A549 (cell line): ENCODE measurements at regions not wholly inside any gene's neighbourhood (a gene's known extent, or its start where the extent isn't known, plus 50 kb on each side); places are given as distances from the start of the nearest gene placed in this dataset.

Experiments
- ATAC-seq, 2 experiments: fragments of 200-7000 bp in 1 of 2; fragments of >200 bp in 1 of 2; cut with Nextera tagmentation in 1 of 2; cut with Tn5 transposase in 1 of 2; 3 replicates each; pipeline versions ENCODE4 v1.8.0 to v1.9.1; 2018 to 2020; ENCODE audit warnings: mild to moderate bottlenecking in 1 of 2, moderate library complexity in 1 of 2
- CTCF ChIA-PET: fragments of 300-600 bp; sonication (Branson Sonifier 250); formaldehyde crosslinking; extraction: SDS; loops from one replicate; lab custom pipeline; 2021; ENCODE audit warnings: antibody characterized with exemption, inconsistent platforms; lab: Yijun Ruan, JAX
- POLR2A ChIA-PET: fragments of 350-600 bp; formaldehyde crosslinking; extraction: SDS; loops from one replicate; lab custom pipeline; 2021; ENCODE audit warnings: antibody characterized with exemption, inconsistent platforms; lab: Yijun Ruan, JAX
- DNase-seq, 2 experiments: peaks; one replicate each; pipeline versions ENCODE4 v3.0.0 to v3.0.0-alpha.2; 2011 to 2016; ENCODE audit warnings: low read depth in 1 of 2, low spot score in 1 of 2
- FAIRE-seq: peaks from 2 replicates; lab custom pipeline; 2011; peaks lifted over from hg19 to GRCh38; lab: Jason Lieb, UNC
- H3K27ac ChIP-seq, 2 experiments: fragments of >200 bp; sonication (Bioruptor Twin); formaldehyde crosslinking; 3 replicates each; pipeline ENCODE4 v1.5.1; 2016 to 2017
- H3K4me1 ChIP-seq: fragments of >200 bp; sonication (Bioruptor Twin); formaldehyde crosslinking; 3 replicates; pipeline ENCODE4 v1.6.1; 2016
- H3K4me2 ChIP-seq: fragments of >200 bp; sonication (Bioruptor Twin); formaldehyde crosslinking; 3 replicates; pipeline ENCODE4 v1.6.1; 2016
- H3K4me3 ChIP-seq: fragments of >200 bp; sonication (Bioruptor Twin); formaldehyde crosslinking; 3 replicates; pipeline ENCODE4 v1.5.1; 2016
- H3K9me3 ChIP-seq: fragments of >200 bp; sonication (Bioruptor Twin); formaldehyde crosslinking; 3 replicates; pipeline ENCODE4 v1.6.1; 2016
- CBX2 ChIP-seq: fragments of 200-600 bp; sonication (generic); IDR thresholded peaks from 2 replicates; pipeline ENCODE4 v1.6.1; 2016; ENCODE audit warnings: low read depth, mild to moderate bottlenecking, borderline replicate concordance
- CEBPB ChIP-seq, 2 experiments: fragments of >200 bp in 1 of 2; sonication (Bioruptor Twin) in 1 of 2; formaldehyde crosslinking in 1 of 2; IDR thresholded peaks; 2 replicates each; pipeline ENCODE4 v1.6.1; 2012 to 2016
- CHD4 ChIP-seq: fragments of 200-600 bp; sonication (generic); IDR thresholded peaks from 2 replicates; pipeline ENCODE4 v1.6.1; 2016; ENCODE audit warnings: antibody characterized with exemption, mild to moderate bottlenecking, borderline replicate concordance
- EHMT2 ChIP-seq: fragments of 200-600 bp; sonication (generic); IDR thresholded peaks from 2 replicates; pipeline ENCODE4 v1.6.1; 2016; ENCODE audit warnings: antibody characterized with exemption, low read depth, mild to moderate bottlenecking, moderate library complexity
- EP300 ChIP-seq, 2 experiments: fragments of >200 bp; sonication (Bioruptor Twin); formaldehyde crosslinking; IDR thresholded peaks; 2 replicates in 1 of 2; 3 replicates in 1 of 2; pipeline ENCODE4 v1.6.1; 2016 to 2017
- JUN ChIP-seq, 2 experiments: fragments of >200 bp; sonication (Bioruptor Twin); formaldehyde crosslinking; IDR thresholded peaks; 2 replicates in 1 of 2; 3 replicates in 1 of 2; pipeline ENCODE4 v1.6.1; 2016 to 2017
- MAFK ChIP-seq: fragments of 450-650 bp; IDR thresholded peaks from 2 replicates; pipeline ENCODE4 v1.6.1; 2014; ENCODE audit not compliant: partially characterized antibody
- MYC ChIP-seq: IDR thresholded peaks from 2 replicates; pipeline ENCODE4 v1.6.1; 2012; ENCODE audit warnings: mild to moderate bottlenecking, inconsistent platforms, low read length, improper control_type of control experiment, borderline replicate concordance
- NFE2L2 ChIP-seq: fragments of 150-350 bp; conservative IDR thresholded peaks from 2 replicates; pipeline ENCODE4 v1.6.1; 2014; ENCODE audit warnings: low read length
- RFX5 ChIP-seq: fragments of 450-650 bp; IDR thresholded peaks from 2 replicates; pipeline ENCODE4 v1.7.1; 2014; ENCODE audit warnings: antibody characterized with exemption, mild to moderate bottlenecking, moderate library complexity
- RNF2 ChIP-seq: fragments of 200-600 bp; sonication (generic); IDR thresholded peaks from 2 replicates; pipeline ENCODE4 v1.6.1; 2016; ENCODE audit warnings: low read depth, mild to moderate bottlenecking, antibody characterized with exemption, moderate library complexity, borderline replicate concordance
- ZNF302 ChIP-seq: fragments of 250-450 bp; sonication (Bioruptor Pico); IDR thresholded peaks from 2 replicates; pipeline ENCODE4 v1.9.0; 2021; ENCODE audit warnings: inconsistent platforms, mild to moderate bottlenecking, moderate library complexity
- WGBS: methylation state at CpG from one replicate; pipeline ENCODE4 v1.1.6; 2017; ENCODE audit errors: missing lambda C conversion rate; 5-methylcytosine and 5-hydroxymethylcytosine counted together
- TF ChIP-seq, protein P1 (sequence below): fragments of >200 bp; sonication (Bioruptor Twin); formaldehyde crosslinking; IDR thresholded peaks from 2 replicates; pipeline ENCODE4 v1.6.1; 2016
- TF ChIP-seq, protein P2 (sequence below): fragments of >200 bp; sonication (Bioruptor Twin); formaldehyde crosslinking; IDR thresholded peaks from 3 replicates; pipeline ENCODE4 v1.5.1; 2016
- TF ChIP-seq, protein P3 (sequence below): fragments of >200 bp; sonication (Bioruptor Twin); formaldehyde crosslinking; IDR thresholded peaks from 3 replicates; pipeline ENCODE4 v1.6.1; 2016
- TF ChIP-seq, protein P4 (sequence below): fragments of 250-450 bp; sonication (Bioruptor Pico); IDR thresholded peaks from 2 replicates; pipeline ENCODE4 v1.5.0; 2021; ENCODE audit warnings: mild to moderate bottlenecking, moderate library complexity, borderline replicate concordance
- TF ChIP-seq, protein P5 (sequence below): fragments of 250-450 bp; sonication (Bioruptor Pico); IDR thresholded peaks from 2 replicates; pipeline ENCODE4 v1.5.0; 2020; ENCODE audit warnings: low read depth, mild to moderate bottlenecking, moderate library complexity
- TF ChIP-seq, protein P6 (sequence below): fragments of 200-600 bp; sonication (generic); IDR thresholded peaks from 2 replicates; pipeline ENCODE4 v1.6.1; 2016; ENCODE audit warnings: antibody characterized with exemption, mild to moderate bottlenecking, moderate library complexity
- TF ChIP-seq, protein P7 (sequence below): fragments of 150-350 bp; IDR thresholded peaks from 2 replicates; pipeline ENCODE4 v1.6.1; 2014; ENCODE audit warnings: low read depth, mild to moderate bottlenecking, low read length

DNA sequence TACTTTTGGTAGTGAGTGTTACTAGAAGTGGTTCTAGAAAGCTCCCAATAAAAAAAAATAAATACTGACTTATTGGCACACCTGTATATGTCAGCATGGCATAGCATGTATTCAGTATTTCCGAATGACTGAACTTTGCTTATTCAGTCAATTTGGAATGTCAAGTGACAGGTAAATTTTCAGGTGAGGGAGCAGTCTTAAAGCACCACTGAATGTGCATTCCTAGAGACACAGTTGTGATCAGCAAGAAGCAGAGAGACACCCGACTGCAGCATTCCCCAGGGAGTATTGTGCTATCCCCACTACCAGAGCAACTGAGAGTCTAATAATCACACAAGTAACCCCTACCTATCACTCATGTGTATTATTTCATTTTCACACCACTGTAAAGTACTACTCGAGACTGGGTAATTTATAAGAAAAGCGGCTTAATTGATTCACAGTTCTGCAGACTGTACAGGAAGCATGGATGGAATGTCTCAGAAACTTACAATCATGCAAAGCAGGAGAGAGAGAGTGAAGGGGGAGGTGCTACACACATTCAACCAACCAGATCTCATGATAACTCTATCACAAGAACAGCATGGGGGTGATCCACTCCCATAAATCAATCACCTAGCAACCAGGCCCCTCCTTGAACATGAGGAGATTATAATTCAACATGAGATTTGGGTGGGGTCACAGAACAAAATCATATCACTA lies 201.5 kb downstream of the TBX15 start (continued):
- TF ChIP-seq EHMT2 (no peak), EP300 (IDR thresholded peaks at IDR 0.05) (no peak), CHD4 (no peak)
- TF ChIP-seq, protein P1, sequence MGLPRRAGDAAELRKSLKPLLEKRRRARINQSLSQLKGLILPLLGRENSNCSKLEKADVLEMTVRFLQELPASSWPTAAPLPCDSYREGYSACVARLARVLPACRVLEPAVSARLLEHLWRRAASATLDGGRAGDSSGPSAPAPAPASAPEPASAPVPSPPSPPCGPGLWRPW: no peak
- TF ChIP-seq, protein P2, sequence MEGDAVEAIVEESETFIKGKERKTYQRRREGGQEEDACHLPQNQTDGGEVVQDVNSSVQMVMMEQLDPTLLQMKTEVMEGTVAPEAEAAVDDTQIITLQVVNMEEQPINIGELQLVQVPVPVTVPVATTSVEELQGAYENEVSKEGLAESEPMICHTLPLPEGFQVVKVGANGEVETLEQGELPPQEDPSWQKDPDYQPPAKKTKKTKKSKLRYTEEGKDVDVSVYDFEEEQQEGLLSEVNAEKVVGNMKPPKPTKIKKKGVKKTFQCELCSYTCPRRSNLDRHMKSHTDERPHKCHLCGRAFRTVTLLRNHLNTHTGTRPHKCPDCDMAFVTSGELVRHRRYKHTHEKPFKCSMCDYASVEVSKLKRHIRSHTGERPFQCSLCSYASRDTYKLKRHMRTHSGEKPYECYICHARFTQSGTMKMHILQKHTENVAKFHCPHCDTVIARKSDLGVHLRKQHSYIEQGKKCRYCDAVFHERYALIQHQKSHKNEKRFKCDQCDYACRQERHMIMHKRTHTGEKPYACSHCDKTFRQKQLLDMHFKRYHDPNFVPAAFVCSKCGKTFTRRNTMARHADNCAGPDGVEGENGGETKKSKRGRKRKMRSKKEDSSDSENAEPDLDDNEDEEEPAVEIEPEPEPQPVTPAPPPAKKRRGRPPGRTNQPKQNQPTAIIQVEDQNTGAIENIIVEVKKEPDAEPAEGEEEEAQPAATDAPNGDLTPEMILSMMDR: no peak

DNA sequence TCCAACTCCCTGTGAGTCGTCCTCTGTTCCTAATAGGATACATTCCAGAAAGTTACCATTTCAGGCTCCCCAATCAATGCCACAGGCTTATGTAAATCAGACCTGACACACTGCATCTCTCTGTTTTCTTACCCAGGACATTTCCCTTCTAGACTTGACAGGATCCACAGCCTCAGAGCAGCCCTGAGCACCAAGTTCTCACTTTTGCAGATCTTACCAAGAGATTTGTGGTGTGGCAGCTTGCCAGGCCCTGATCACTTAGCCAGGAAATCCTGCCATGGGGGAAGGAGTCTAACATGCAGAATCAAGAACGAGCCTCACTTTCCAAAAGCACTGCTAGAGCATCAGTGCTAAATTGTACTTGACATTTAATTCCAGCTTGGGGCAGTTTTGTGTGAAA lies 202.9 kb downstream of the TBX15 start:
- ChIA-PET POLR2A (no interaction called here), CTCF (no interaction called here)
- Histone ChIP-seq H3K9me3 (no peaks in the 10 kb centered on the region), H3K4me3 (no peak overlapping the region), H3K4me1 (no peaks in the 10 kb centered on the region), H3K27ac (no peak overlapping the region), H3K4me2 (no peak overlapping the region)
- FAIRE-seq (no peak), ATAC-seq (no peak), DNase-seq (no peak)
- WGBS: 0% methylated on average over 2 of the region's 2 CpGs
- TF ChIP-seq, protein P3, sequence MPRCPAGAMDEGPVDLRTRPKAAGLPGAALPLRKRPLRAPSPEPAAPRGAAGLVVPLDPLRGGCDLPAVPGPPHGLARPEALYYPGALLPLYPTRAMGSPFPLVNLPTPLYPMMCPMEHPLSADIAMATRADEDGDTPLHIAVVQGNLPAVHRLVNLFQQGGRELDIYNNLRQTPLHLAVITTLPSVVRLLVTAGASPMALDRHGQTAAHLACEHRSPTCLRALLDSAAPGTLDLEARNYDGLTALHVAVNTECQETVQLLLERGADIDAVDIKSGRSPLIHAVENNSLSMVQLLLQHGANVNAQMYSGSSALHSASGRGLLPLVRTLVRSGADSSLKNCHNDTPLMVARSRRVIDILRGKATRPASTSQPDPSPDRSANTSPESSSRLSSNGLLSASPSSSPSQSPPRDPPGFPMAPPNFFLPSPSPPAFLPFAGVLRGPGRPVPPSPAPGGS: no peak
- TF ChIP-seq NFE2L2: no peak
- TF ChIP-seq, protein P4, sequence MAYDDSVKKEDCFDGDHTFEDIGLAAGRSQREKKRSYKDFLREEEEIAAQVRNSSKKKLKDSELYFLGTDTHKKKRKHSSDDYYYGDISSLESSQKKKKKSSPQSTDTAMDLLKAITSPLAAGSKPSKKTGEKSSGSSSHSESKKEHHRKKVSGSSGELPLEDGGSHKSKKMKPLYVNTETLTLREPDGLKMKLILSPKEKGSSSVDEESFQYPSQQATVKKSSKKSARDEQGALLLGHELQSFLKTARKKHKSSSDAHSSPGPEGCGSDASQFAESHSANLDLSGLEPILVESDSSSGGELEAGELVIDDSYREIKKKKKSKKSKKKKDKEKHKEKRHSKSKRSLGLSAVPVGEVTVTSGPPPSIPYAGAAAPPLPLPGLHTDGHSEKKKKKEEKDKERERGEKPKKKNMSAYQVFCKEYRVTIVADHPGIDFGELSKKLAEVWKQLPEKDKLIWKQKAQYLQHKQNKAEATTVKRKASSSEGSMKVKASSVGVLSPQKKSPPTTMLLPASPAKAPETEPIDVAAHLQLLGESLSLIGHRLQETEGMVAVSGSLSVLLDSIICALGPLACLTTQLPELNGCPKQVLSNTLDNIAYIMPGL: no peak

DNA sequence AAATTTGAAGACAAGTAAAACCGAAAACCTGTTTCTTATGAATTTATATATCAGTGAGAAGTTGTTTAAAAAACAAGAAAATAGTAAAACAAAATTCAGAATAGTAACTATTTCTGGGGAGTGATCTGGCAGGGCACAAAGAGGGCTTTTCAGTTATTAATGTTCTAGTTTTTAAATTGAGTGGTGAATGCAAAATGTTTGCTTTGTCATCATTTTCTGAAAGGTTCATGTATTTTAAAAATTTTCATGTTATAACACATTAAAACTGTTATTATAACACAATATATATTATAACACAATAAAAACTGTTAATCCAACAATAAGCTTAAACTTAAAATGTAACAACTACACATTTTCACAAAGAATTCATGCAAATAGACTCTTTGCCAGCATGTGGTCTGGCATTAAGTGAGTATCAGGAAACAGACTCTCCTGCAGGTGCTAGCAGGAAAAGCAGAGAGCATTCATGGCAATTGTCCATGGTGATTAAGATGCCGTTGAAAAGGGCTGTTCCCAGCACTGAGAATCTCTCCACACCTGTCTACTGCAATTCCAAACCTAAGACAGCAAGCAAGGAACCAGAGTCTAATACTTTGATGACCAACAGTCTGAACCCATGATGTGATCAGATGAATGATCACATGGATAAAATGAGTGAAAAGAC lies 204.9 kb downstream of the TBX15 start:
- POLR2A ChIA-PET: no interaction called here
- no peak for DNase-seq
- Histone ChIP-seq H3K4me1 (no peaks in the 10 kb centered on the region), H3K9me3 (no peaks in the 10 kb centered on the region), H3K4me2 (no peak overlapping the region), H3K27ac (no peak overlapping the region), H3K4me3 (no peak overlapping the region)
- CTCF ChIA-PET: no interaction called here
- TF ChIP-seq JUN (IDR thresholded peaks at IDR 0.05): no peak
- no peak for FAIRE-seq
- WGBS: 5% methylated on average over 2 of the region's 2 CpGs
- ATAC-seq: no peak

DNA sequence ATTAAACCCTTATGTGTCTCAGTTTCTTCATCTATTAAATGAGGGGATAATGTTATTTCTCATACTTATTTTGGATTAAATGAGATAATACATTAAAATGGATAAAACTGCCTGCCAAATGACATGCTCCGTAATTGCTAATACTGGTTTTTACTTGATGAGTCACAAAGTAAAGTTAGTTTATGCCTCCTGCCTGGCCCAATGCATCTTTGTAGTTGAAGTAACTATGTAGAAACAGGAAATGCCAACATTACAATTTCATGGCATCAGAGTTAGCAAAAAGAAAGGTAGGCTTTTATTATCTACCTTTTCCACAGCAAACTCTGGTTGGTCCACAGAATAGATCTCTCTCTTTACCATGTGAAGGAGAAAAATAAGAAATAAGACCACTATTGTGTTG lies 214.5 kb downstream of the TBX15 start:
- H3K27ac ChIP-seq: no peak overlapping the region
- FAIRE-seq: no peak
- ChIA-PET POLR2A (no interaction called here), CTCF (no interaction called here)
- H3K4me1 ChIP-seq: no peaks in the 10 kb centered on the region
- H3K9me3 ChIP-seq: no peaks in the 10 kb centered on the region
- 0% methylated on average over 1 of the region's 1 CpG for WGBS
- H3K4me3 ChIP-seq: no peak overlapping the region
- no peak overlapping the region for H3K4me2 ChIP-seq
- DNase-seq: no peak
- no peak for ATAC-seq
- TF ChIP-seq MAFK: no peak
- no peak for TF ChIP-seq EP300 (IDR thresholded peaks at IDR 0.05)
- TF ChIP-seq RNF2: no peak
- TF ChIP-seq, protein P5, sequence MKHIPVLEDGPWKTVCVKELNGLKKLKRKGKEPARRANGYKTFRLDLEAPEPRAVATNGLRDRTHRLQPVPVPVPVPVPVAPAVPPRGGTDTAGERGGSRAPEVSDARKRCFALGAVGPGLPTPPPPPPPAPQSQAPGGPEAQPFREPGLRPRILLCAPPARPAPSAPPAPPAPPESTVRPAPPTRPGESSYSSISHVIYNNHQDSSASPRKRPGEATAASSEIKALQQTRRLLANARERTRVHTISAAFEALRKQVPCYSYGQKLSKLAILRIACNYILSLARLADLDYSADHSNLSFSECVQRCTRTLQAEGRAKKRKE (CRISPR knock-in tag): no peak
- no peak for TF ChIP-seq CEBPB (IDR thresholded peaks at IDR 0.05)
- TF ChIP-seq, protein P6, sequence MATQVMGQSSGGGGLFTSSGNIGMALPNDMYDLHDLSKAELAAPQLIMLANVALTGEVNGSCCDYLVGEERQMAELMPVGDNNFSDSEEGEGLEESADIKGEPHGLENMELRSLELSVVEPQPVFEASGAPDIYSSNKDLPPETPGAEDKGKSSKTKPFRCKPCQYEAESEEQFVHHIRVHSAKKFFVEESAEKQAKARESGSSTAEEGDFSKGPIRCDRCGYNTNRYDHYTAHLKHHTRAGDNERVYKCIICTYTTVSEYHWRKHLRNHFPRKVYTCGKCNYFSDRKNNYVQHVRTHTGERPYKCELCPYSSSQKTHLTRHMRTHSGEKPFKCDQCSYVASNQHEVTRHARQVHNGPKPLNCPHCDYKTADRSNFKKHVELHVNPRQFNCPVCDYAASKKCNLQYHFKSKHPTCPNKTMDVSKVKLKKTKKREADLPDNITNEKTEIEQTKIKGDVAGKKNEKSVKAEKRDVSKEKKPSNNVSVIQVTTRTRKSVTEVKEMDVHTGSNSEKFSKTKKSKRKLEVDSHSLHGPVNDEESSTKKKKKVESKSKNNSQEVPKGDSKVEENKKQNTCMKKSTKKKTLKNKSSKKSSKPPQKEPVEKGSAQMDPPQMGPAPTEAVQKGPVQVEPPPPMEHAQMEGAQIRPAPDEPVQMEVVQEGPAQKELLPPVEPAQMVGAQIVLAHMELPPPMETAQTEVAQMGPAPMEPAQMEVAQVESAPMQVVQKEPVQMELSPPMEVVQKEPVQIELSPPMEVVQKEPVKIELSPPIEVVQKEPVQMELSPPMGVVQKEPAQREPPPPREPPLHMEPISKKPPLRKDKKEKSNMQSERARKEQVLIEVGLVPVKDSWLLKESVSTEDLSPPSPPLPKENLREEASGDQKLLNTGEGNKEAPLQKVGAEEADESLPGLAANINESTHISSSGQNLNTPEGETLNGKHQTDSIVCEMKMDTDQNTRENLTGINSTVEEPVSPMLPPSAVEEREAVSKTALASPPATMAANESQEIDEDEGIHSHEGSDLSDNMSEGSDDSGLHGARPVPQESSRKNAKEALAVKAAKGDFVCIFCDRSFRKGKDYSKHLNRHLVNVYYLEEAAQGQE: no peak
- no peak for TF ChIP-seq RFX5
- no peak for TF ChIP-seq MYC
- no peak for TF ChIP-seq ZNF302
- TF ChIP-seq, protein P7, sequence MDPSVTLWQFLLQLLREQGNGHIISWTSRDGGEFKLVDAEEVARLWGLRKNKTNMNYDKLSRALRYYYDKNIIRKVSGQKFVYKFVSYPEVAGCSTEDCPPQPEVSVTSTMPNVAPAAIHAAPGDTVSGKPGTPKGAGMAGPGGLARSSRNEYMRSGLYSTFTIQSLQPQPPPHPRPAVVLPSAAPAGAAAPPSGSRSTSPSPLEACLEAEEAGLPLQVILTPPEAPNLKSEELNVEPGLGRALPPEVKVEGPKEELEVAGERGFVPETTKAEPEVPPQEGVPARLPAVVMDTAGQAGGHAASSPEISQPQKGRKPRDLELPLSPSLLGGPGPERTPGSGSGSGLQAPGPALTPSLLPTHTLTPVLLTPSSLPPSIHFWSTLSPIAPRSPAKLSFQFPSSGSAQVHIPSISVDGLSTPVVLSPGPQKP: no peak
- TF ChIP-seq CBX2: no peak
